ENCODE measurements at regions not wholly inside any gene's neighbourhood (a gene's known extent, or its start where the extent isn't known, plus 50 kb on each side); places are given as distances from the start of the nearest gene placed in this dataset.

- H3K4me3 ChIP-seq (ENCODE audit: low read depth, low read length) = no peak overlapping the region
- no peaks in the 10 kb centered on the region for H3K9me3 ChIP-seq (ENCODE audit: control insufficient read depth, insufficient read depth, low read depth, low read length)
- no peaks in the 10 kb centered on the region for H3K4me1 ChIP-seq (ENCODE audit: control insufficient read depth, insufficient read depth, low read length)
- ChIA-PET CTCF (no interaction called here), POLR2A (no interaction called here)
- TF ChIP-seq ZBTB7A (tag by site-specific recombination; IDR thresholded peaks at IDR 0.05; ENCODE audit: low read depth) = no peak
- no peak for TF ChIP-seq ZNF596 (tag by site-specific recombination; IDR thresholded peaks at IDR 0.05)
- TF ChIP-seq ZNF214 (tag by site-specific recombination; IDR thresholded peaks at IDR 0.05; ENCODE audit: borderline replicate concordance) = no peak
- no peak for TF ChIP-seq ZNF677 (tag by site-specific recombination; IDR thresholded peaks at IDR 0.05)
- no peak for TF ChIP-seq ZNF148 (tag by site-specific recombination; IDR thresholded peaks at IDR 0.05; ENCODE audit: borderline replicate concordance)
- TF ChIP-seq, protein P1, sequence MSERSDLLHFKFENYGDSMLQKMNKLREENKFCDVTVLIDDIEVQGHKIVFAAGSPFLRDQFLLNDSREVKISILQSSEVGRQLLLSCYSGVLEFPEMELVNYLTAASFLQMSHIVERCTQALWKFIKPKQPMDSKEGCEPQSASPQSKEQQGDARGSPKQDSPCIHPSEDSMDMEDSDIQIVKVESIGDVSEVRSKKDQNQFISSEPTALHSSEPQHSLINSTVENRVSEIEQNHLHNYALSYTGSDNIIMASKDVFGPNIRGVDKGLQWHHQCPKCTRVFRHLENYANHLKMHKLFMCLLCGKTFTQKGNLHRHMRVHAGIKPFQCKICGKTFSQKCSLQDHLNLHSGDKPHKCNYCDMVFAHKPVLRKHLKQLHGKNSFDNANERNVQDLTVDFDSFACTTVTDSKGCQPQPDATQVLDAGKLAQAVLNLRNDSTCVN (tag by site-specific recombination; optimal IDR thresholded peaks at IDR 0.05) = no peak
- no peak for TF ChIP-seq ZNF121 (tag by site-specific recombination; IDR thresholded peaks at IDR 0.05)
- TF ChIP-seq ZNF341 (tag by site-specific recombination; IDR thresholded peaks at IDR 0.05; ENCODE audit: low read depth) = no peak
- no peak for TF ChIP-seq ZNF747 (tag by site-specific recombination; IDR thresholded peaks at IDR 0.05)
- no peaks in the 10 kb centered on the region for H3K36me3 ChIP-seq (ENCODE audit: control insufficient read depth in 2 of 2, insufficient read depth in 1 of 2, low read length in 2 of 2)
- H3K27ac ChIP-seq (ENCODE audit: extremely low read depth, low read depth, low read length) = no peak overlapping the region
These were observed 63.4 kb upstream of the EXOC1L start for GRCh38 chr4:55756208-55756607.

DNA sequence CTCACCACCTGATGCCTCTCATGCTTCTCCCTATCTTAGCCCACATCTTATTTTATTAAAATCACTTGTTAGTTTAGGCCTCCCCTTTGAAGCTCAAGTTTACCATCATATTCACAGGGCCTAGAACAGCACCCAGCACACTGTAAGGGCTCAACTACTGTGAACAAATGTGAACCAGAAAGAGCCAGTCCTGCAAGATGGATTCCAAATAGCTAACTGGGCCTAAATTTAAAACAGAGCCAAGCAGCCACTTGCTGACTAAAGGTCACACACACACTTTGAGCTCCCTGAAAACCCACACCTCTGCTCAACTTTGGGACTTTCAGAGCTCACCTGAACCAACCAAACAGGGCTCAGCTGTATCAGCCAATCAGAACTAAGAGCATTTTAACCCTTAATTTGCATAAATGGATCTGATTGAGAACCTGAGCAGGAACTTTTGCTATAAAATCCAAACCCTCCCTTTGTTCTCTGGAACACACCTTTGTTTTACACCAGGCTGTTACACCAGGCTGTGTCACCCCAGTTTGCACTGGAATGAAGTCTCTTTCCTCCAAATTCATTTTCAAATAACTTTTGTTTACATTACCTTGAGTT, 62.1 kb upstream of the EXOC1L start:
- CTCF ChIA-PET = no interaction called here
- H3K27ac ChIP-seq (ENCODE audit: extremely low read depth, low read depth, low read length) = no peak overlapping the region
- no peak for TF ChIP-seq SP3 (tag by site-specific recombination; IDR thresholded peaks at IDR 0.05)
- TF ChIP-seq ZNF391 (tag by site-specific recombination; IDR thresholded peaks at IDR 0.05; ENCODE audit: borderline replicate concordance, low read depth) = no peak
- TF ChIP-seq, protein P2, sequence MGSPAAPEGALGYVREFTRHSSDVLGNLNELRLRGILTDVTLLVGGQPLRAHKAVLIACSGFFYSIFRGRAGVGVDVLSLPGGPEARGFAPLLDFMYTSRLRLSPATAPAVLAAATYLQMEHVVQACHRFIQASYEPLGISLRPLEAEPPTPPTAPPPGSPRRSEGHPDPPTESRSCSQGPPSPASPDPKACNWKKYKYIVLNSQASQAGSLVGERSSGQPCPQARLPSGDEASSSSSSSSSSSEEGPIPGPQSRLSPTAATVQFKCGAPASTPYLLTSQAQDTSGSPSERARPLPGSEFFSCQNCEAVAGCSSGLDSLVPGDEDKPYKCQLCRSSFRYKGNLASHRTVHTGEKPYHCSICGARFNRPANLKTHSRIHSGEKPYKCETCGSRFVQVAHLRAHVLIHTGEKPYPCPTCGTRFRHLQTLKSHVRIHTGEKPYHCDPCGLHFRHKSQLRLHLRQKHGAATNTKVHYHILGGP (tag by site-specific recombination; IDR thresholded peaks at IDR 0.05) = no peak
- no peak for TF ChIP-seq KLF17 (tag by site-specific recombination; IDR thresholded peaks at IDR 0.05)
- TF ChIP-seq KLF7 (tag by site-specific recombination; IDR thresholded peaks at IDR 0.05; ENCODE audit: borderline replicate concordance) = no peak
- TF ChIP-seq MZF1 (tag by site-specific recombination; IDR thresholded peaks at IDR 0.05; ENCODE audit: borderline replicate concordance) = no peak
- TF ChIP-seq ZNF555 (tag by site-specific recombination; conservative IDR thresholded peaks at IDR 0.05) = no peak
- no peak for TF ChIP-seq SETDB1 (IDR thresholded peaks at IDR 0.05; ENCODE audit: insufficient read length, low read length)
- POLR2A ChIA-PET = no interaction called here
- H3K4me1 ChIP-seq (ENCODE audit: control insufficient read depth, insufficient read depth, low read length) = no peaks in the 10 kb centered on the region
- H3K36me3 ChIP-seq (ENCODE audit: control insufficient read depth in 2 of 2, insufficient read depth in 1 of 2, low read length in 2 of 2) = no peaks in the 10 kb centered on the region
- no peaks in the 10 kb centered on the region for H3K9me3 ChIP-seq (ENCODE audit: control insufficient read depth, insufficient read depth, low read depth, low read length)
- H3K4me3 ChIP-seq (ENCODE audit: low read depth, low read length) = no peak overlapping the region
